Endothelial cell of umbilical vein (primary cell): ENCODE measurements at regions not wholly inside any gene's neighbourhood (a gene's known extent, or its start where the extent isn't known, plus 50 kb on each side); places are given as distances from the start of the nearest gene placed in this dataset.

Experiments
- BruUV-seq: library from RNA; stranded (reverse); fragments of 400-500 nt; replicated peaks from 2 replicates; lab custom pipeline; 2021; lab: Mats Ljungman, UMichigan
- CTCF ChIA-PET: fragments of 300-600, 350-600 bp; sonication (Branson Sonifier 250); formaldehyde crosslinking; loops from one replicate; lab custom pipeline; 2021; ENCODE audit warnings: antibody characterized with exemption, inconsistent platforms; lab: Charles Lee
- POLR2A ChIA-PET: fragments of 300-600, 350-600 bp; sonication (Branson Sonifier 250); formaldehyde crosslinking; loops from one replicate; lab custom pipeline; 2021; ENCODE audit warnings: antibody characterized with exemption, inconsistent platforms; lab: Charles Lee
- DNase-seq: peaks from one replicate; pipeline ENCODE4 v3.0.0-alpha.2; 2011; ENCODE audit warnings: low read depth, low spot score
- FAIRE-seq: peaks from 2 replicates; lab custom pipeline; 2011; peaks lifted over from hg19 to GRCh38; lab: Jason Lieb, UNC
- H2AFZ ChIP-seq: 2 replicates; pipeline ENCODE4 v1.6.0; 2012; ENCODE audit warnings: low read depth, low read length, control low read depth, inconsistent platforms
- H3K27ac ChIP-seq: 2 replicates; pipeline ENCODE4 v1.5.1; 2011; ENCODE audit warnings: low read depth, mild to moderate bottlenecking, control low read depth, low read length, moderate library complexity; ENCODE audit not compliant: insufficient read depth
- H3K27me3 ChIP-seq, 2 experiments: 2 replicates each; pipeline versions ENCODE4 v1.6.0 to v1.6.1; 2011; ENCODE audit warnings: low read length in 2 of 2, mixed read lengths in 1 of 2; ENCODE audit not compliant: control insufficient read depth in 2 of 2, insufficient read depth in 2 of 2
- H3K36me3 ChIP-seq, 2 experiments: 2 replicates in 1 of 2; 3 replicates in 1 of 2; pipeline ENCODE4 v1.5.1; 2011; ENCODE audit warnings: low read length in 2 of 2, mild to moderate bottlenecking in 1 of 2, moderate library complexity in 1 of 2; ENCODE audit not compliant: control insufficient read depth in 2 of 2, insufficient read depth in 2 of 2; ENCODE audit errors: extremely low read depth in 1 of 2
- H3K4me1 ChIP-seq: 3 replicates; pipeline ENCODE4 v1.5.1; 2011; ENCODE audit warnings: mild to moderate bottlenecking, low read length; ENCODE audit not compliant: control insufficient read depth, insufficient read depth; ENCODE audit errors: extremely low read depth
- H3K4me2 ChIP-seq: 2 replicates; pipeline ENCODE4 v1.6.1; 2011; ENCODE audit warnings: low read length, control low read depth, mixed read lengths; ENCODE audit not compliant: insufficient read depth
- H3K4me3 ChIP-seq, 3 experiments: fragments of 200-600 bp in 1 of 3; sonication (generic), shearing (Covaris generic) in 1 of 3; replicated peaks in 1 of 3; 2 replicates each; pipeline ENCODE4 v1.5.1; 2011 to 2016; ENCODE audit warnings: control low read depth in 3 of 3, low read length in 3 of 3, mild to moderate bottlenecking in 2 of 3, inconsistent platforms in 1 of 3, low read depth in 1 of 3, moderate library complexity in 1 of 3; ENCODE audit not compliant: insufficient read depth in 1 of 3
- H3K79me2 ChIP-seq: 2 replicates; pipeline ENCODE4 v1.6.0; 2012; ENCODE audit warnings: low read length, inconsistent platforms; ENCODE audit not compliant: control insufficient read depth, insufficient read depth
- H3K9ac ChIP-seq: replicated peaks from 2 replicates; pipeline ENCODE3; 2011; ENCODE audit warnings: low read length, control low read depth; ENCODE audit not compliant: insufficient read depth; ENCODE audit errors: extremely low read depth
- H3K9me1 ChIP-seq: replicated peaks from 3 replicates; pipeline ENCODE4 v1.6.0; 2011; ENCODE audit warnings: mild to moderate bottlenecking, low read length; ENCODE audit not compliant: control insufficient read depth, insufficient read depth; ENCODE audit errors: extremely low read depth
- H3K9me3 ChIP-seq: replicated peaks from 2 replicates; pipeline ENCODE4 v1.5.1; 2012; ENCODE audit warnings: low read length, inconsistent platforms; ENCODE audit not compliant: control insufficient read depth, insufficient read depth
- H4K20me1 ChIP-seq: replicated peaks from 2 replicates; pipeline ENCODE3; 2011; ENCODE audit warnings: mild to moderate bottlenecking, low read length; ENCODE audit not compliant: control insufficient read depth, insufficient read depth; ENCODE audit errors: extremely low read depth
- EZH2 ChIP-seq: IDR thresholded peaks from 2 replicates; pipeline ENCODE4 v1.6.1; 2012; ENCODE audit warnings: borderline replicate concordance, low read depth, mild to moderate bottlenecking, moderate library complexity, low read length, inconsistent platforms; ENCODE audit not compliant: severe bottlenecking
- FOS ChIP-seq: IDR thresholded peaks from 2 replicates; pipeline ENCODE4 v1.6.1; 2011; ENCODE audit warnings: mild to moderate bottlenecking, low read length, moderate library complexity, borderline replicate concordance; ENCODE audit not compliant: insufficient read depth
- GATA2 ChIP-seq: IDR thresholded peaks from 2 replicates; pipeline ENCODE4 v1.7.0; 2011; ENCODE audit warnings: low read depth, mild to moderate bottlenecking, moderate library complexity, mixed read lengths, low read length; ENCODE audit not compliant: insufficient read length, insufficient read depth
- JUN ChIP-seq: IDR thresholded peaks from 2 replicates; pipeline ENCODE4 v1.6.1; 2011; ENCODE audit warnings: borderline replicate concordance, low read depth; ENCODE audit not compliant: insufficient read length, insufficient read depth
- POLR2AphosphoS5 ChIP-seq: IDR thresholded peaks from 2 replicates; pipeline ENCODE4 v1.6.1; 2012; ENCODE audit warnings: low read depth, mild to moderate bottlenecking, control low read depth, low read length, moderate library complexity; ENCODE audit not compliant: insufficient read depth
- dilution Hi-C: fragments of 300-500 bp; cut with MboI; formaldehyde crosslinking; loops from one replicate; pipeline ENCODE4 v1.15.0; 2019; ENCODE audit warnings: low sequenced_read_pairs; ENCODE audit not compliant: extremely low pct_ligation_motif_present
- intact Hi-C: fragments of 100-400 bp; cut with micrococcal nuclease; formaldehyde crosslinking; loops from one replicate; pipeline ENCODE4 v1.10.0; 2022
- TF ChIP-seq, protein P1 (sequence below): IDR thresholded peaks from 2 replicates; pipeline ENCODE4 v1.6.1; 2011; ENCODE audit not compliant: insufficient read depth, insufficient read length
- TF ChIP-seq, protein P2 (sequence below), 2 donors: IDR thresholded peaks; 1 replicate in 1 of 2; 2 replicates in 1 of 2; pipeline ENCODE4 v1.5.1; 2011; ENCODE audit warnings: low read length in 2 of 2, mild to moderate bottlenecking in 2 of 2, moderate library complexity in 2 of 2, control low read depth in 1 of 2, inconsistent platforms in 1 of 2, low read depth in 1 of 2; ENCODE audit not compliant: insufficient read depth in 1 of 2; ENCODE audit errors: extremely low read depth in 1 of 2

DNA sequence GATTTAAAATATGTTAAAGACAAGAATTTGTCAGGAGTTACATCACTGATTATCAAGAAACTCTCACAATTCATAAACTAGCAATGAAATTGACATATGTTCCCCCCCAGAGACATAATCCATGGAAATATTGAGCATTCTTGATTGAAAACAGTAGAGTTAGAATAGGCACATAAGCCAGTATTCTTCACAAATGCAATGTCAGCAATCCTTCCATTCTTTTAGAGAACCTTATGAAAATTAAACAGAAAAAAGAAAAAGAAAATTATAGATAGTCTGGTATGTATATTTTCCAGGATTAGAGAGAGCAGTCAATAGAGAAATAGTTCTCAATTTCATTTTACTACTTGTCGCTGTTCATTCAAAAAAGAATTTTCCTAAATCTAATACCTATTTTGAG lies 458.4 kb downstream of the EFNB2 start:
- Histone ChIP-seq H3K9me3 (no peaks in the 10 kb centered on the region), H3K27me3 (peaks cover 0 to 6% of the 10 kb centered on the region in 2 experiments), H2AFZ (no peak overlapping the region), H3K9me1 (no peaks in the 10 kb centered on the region), H3K36me3 (no peaks in the 10 kb centered on the region), H3K4me2 (no peak overlapping the region), H3K9ac (no peak overlapping the region), H3K4me1 (no peaks in the 10 kb centered on the region), H3K27ac (no peak overlapping the region), H3K4me3 (no peak overlapping the region), H3K79me2 (no peaks in the 10 kb centered on the region), H4K20me1 (no peaks in the 10 kb centered on the region)
- TF ChIP-seq EZH2 (no peak), JUN (no peak), GATA2 (no peak), POLR2AphosphoS5 (no peak), FOS (no peak)
- TF ChIP-seq, protein P1, sequence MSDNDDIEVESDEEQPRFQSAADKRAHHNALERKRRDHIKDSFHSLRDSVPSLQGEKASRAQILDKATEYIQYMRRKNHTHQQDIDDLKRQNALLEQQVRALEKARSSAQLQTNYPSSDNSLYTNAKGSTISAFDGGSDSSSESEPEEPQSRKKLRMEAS = no peak
- TF ChIP-seq, protein P2, sequence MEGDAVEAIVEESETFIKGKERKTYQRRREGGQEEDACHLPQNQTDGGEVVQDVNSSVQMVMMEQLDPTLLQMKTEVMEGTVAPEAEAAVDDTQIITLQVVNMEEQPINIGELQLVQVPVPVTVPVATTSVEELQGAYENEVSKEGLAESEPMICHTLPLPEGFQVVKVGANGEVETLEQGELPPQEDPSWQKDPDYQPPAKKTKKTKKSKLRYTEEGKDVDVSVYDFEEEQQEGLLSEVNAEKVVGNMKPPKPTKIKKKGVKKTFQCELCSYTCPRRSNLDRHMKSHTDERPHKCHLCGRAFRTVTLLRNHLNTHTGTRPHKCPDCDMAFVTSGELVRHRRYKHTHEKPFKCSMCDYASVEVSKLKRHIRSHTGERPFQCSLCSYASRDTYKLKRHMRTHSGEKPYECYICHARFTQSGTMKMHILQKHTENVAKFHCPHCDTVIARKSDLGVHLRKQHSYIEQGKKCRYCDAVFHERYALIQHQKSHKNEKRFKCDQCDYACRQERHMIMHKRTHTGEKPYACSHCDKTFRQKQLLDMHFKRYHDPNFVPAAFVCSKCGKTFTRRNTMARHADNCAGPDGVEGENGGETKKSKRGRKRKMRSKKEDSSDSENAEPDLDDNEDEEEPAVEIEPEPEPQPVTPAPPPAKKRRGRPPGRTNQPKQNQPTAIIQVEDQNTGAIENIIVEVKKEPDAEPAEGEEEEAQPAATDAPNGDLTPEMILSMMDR (IDR thresholded peaks at IDR 0.05; ENCODE audit: extremely low read depth in 1 of 2, insufficient read depth in 1 of 2, low read depth in 1 of 2, low read length in 2 of 2) = no peak
- ChIA-PET CTCF (no interaction called here), POLR2A (interaction anchor here (0.6 kb wide), 1 partner anchor 749 kb away, joined by 3 read pairs; no protein-coding TSS in a partner anchor)
- intact Hi-C loops = no loop called here
- DNase-seq (no peak), FAIRE-seq (no peak)
- no TSS peak for BruUV-seq
- dilution Hi-C loops = no loop called here
